GM12872 (cell line): ENCODE measurements at regions not wholly inside any gene's neighbourhood (a gene's known extent, or its start where the extent isn't known, plus 50 kb on each side); places are given as distances from the start of the nearest gene placed in this dataset.

Experiments
- CTCF ChIP-seq: IDR thresholded peaks from 3 replicates; pipeline ENCODE4 v1.5.1; 2011; ENCODE audit warnings: low read depth, mild to moderate bottlenecking, low read length, moderate library complexity; ENCODE audit not compliant: insufficient read depth

DNA sequence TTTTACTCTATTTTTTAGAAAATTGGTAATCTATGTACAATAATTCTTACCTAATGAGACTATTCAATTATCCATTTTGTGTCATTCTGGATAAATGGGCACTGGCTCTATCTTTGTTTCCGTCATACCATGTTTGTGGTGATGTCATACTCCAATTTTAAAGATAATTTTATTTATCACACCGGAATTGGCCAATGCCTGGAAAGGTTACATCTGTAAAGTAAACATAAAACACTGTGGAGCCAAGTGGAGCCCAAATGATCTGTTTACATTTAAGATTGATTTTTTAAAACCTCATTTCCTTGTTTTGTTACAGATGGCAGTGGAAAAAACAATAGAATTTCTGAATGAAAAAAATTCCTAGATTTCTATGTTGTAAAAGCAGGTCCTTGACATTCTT, 120.2 kb upstream of the GPRIN3 start:
- TF ChIP-seq CTCF: no peak

DNA sequence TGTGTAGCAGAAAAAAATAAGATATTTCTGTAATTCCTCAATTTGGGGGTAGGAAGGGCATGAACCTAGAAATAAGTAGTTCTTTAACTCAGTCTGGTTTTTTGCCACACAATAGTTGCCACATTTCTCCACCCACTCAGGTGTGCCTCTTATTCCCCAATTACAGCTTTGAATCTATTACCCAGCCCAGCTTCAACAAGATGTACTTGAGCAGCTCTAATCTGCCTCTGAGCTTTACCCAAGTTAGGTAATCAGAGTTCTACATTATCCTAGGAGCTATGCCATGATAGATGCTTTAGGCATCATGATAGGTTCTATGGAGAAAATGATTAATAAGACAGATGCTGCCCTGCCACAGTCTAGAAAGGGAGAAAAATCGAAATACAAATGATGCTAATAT, 117.4 kb upstream of the GPRIN3 start:
- no peak for TF ChIP-seq CTCF

DNA sequence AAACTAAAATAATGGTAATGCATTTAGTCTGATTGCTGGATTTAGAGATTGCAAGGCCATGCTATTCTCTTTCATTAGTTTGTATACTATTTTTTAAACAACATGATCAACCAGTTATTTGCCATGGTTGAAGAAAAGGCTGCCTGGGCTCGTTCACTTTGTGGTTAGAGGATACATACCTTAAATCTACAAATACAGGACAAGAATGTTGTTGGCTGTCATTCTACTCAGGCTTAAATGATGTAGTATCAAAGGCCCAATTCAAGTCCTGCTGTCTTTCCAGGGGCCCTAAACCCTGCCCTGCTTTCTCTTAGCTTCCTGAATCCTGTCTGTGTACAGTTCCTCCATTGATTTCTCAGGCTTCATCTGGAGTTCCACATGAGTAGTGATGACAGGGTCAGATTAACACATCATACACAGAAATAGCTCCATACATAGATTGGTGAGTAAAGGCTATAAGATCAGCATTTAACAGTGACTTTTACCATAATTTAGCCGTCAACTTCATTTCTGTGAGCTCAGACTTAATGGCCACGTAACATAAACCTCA, 114.9 kb upstream of the GPRIN3 start:
- TF ChIP-seq CTCF: no peak

DNA sequence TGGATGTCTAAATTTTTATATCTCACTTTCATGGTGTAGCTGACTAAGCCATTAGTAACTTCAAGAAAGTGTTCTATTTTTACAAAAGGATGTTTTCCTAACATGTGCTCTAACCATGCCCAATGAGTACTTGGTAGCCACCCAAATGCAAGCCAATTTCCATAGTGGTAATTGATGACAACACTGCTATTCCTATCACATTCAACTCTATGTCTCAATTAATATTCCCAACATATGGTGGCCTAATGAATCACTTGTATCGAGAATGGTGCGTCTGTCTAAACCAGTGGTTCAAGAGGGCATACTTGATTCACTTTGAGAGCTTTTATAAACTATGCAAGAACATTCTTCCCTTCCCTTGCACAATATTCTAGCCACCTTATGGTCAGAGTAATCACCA, 112.9 kb upstream of the GPRIN3 start:
- TF ChIP-seq CTCF: no peak

GRCh38 chr4:89419111-89419695, 111.6 kb upstream of the GPRIN3 start:
- TF ChIP-seq CTCF: no peak

DNA sequence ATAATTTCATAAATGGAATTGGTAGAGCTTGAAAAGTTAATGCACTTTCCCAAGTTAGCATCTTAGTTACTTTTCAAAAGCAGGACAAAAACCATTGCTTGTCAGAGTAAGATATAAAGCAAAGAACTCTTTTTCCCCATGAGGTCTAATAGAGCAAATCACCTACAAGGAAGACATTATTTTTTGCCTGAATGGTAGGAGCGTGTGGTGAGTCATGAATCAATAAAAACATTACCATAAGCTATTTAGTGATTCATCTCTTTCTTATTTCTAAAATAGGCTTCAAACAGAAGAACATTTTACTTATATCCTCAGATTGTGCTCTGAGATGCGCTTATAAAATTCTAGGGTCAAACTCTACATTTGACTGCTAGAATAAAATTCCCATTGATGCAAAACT, 109.4 kb upstream of the GPRIN3 start:
- TF ChIP-seq CTCF: no peak

- no peak for TF ChIP-seq CTCF
Observed at GRCh38 chr4:89413518-89413917, 105.9 kb upstream of the GPRIN3 start.
